Gastroesophageal sphincter (tissue), 3 donors: ENCODE measurements at regions not wholly inside any gene's neighbourhood (a gene's known extent, or its start where the extent isn't known, plus 50 kb on each side); places are given as distances from the start of the nearest gene placed in this dataset.

ENCODE experiments used
- EP300 ChIP-seq: sonication (generic); formaldehyde crosslinking; IDR thresholded peaks from one replicate; pipeline ENCODE4 v1.6.1; 2017; ENCODE audit warnings: antibody characterized with exemption, mild to moderate bottlenecking
- POLR2A ChIP-seq, 2 donors: fragments of 450-650 bp; IDR thresholded peaks; one replicate each; pipeline ENCODE4 v1.6.1; 2017; ENCODE audit warnings: antibody characterized with exemption in 2 of 2, mild to moderate bottlenecking in 2 of 2, moderate library complexity in 1 of 2
- POLR2AphosphoS5 ChIP-seq: sonication (generic); formaldehyde crosslinking; IDR thresholded peaks from one replicate; pipeline ENCODE4 v1.6.1; 2017; ENCODE audit warnings: antibody characterized with exemption
- TF ChIP-seq, protein P1 (sequence below), 4 experiments: fragments of 200-600 bp in 2 of 4; fragments of 450-650 bp in 2 of 4; sonication (generic) in 1 of 4; IDR thresholded peaks; one replicate each; pipeline ENCODE4 v1.5.1; 2017 to 2019; ENCODE audit warnings: antibody characterized with exemption in 4 of 4, mild to moderate bottlenecking in 2 of 4, moderate library complexity in 2 of 4

DNA sequence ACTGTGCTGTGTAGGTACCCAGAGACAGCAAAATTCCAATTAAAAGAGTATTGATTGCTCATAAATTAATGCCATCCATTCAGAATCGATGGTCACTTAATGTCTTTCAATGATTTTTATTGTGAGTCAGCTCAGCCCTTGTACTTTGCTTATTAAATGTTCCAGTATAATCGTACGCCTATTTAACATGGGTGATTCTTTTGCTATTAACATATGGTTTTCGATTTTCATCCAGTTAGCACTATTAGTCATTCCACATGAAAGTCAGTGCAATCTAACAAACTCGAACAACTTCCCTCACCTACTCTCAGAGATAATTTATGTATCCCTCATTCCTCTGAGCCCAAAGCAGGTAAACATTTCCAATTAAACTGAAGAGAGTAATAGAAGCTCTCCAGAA is 109.6 kb upstream of the APP start:
- TF ChIP-seq, protein P1, sequence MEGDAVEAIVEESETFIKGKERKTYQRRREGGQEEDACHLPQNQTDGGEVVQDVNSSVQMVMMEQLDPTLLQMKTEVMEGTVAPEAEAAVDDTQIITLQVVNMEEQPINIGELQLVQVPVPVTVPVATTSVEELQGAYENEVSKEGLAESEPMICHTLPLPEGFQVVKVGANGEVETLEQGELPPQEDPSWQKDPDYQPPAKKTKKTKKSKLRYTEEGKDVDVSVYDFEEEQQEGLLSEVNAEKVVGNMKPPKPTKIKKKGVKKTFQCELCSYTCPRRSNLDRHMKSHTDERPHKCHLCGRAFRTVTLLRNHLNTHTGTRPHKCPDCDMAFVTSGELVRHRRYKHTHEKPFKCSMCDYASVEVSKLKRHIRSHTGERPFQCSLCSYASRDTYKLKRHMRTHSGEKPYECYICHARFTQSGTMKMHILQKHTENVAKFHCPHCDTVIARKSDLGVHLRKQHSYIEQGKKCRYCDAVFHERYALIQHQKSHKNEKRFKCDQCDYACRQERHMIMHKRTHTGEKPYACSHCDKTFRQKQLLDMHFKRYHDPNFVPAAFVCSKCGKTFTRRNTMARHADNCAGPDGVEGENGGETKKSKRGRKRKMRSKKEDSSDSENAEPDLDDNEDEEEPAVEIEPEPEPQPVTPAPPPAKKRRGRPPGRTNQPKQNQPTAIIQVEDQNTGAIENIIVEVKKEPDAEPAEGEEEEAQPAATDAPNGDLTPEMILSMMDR (IDR thresholded peaks at IDR 0.05) = no peak
- no peak for TF ChIP-seq POLR2AphosphoS5
- no peak for TF ChIP-seq POLR2A (IDR thresholded peaks at IDR 0.05)
- no peak for TF ChIP-seq EP300
